HG02840 (cell line): ENCODE measurements at regions not wholly inside any gene's neighbourhood (a gene's known extent, or its start where the extent isn't known, plus 50 kb on each side); places are given as distances from the start of the nearest gene placed in this dataset.

Experiments
- ATAC-seq: cut with Tn5 transposase; IDR thresholded peaks from one replicate; pipeline ENCODE4 v1.9.1; 2021; ENCODE audit warnings: mild to moderate bottlenecking, moderate library complexity, moderate number of reproducible peaks; ENCODE audit not compliant: unreplicated experiment, low FRiP score

DNA sequence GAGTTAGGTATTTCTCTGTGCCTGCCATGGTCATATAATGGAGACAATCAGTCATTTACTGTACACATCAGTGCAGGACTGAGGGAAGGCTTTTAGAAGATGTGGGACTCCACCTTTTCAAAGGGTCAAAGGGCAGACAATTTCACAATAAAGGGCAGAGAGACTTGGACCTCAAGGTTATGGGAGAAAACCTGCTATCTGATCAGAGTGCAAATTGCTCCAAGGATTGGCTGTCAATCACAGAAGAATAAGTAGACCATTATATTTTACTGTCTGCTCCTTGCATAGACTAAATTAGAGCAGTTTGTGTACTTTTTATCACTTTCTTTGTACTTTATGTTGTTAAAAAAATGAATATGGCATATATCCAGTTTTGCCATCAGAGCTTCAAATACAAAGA is 314.9 kb upstream of the ATP11B start:
- ATAC-seq, result no peak

DNA sequence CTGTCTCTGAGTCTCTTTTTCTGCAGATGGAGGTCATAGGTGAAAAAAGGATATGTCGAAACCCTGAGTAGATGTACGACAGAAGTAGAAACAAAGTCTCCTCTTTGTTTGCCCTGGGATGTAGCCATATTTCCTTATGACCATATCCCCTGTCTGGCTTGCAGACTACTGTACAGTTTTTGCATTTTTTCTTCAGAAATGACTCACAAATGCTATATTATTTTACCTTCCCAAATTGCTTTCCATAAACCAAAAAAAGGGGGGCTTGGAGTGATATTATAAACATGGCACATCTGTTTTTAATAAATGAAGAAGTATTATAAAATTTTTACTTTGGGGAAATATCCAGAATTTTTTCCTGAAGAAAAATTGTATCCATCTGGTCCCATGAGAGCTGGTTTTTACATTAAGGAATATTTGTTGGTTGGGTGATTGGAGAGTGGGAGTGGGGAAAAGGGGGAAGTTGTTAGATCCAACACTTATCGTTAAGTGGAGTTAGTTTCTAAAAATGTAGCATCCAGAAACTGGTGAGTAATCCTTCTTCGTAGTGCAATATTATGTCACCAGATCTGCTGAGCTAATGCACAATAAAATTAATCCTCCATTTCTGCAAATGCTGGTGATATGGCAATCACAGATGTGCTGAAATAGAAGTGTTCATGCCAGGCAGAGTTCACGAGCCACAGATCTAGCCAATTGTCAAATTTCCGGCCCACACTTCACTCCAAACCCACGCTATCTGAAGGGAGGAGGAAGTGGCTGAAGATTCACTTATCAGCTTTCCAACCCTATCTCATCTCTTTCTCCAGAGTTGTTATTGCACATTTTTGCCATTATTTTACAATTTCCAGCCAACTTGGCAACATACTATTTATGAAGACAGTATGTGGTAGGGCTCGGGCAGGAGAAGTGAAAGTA is 313.6 kb upstream of the ATP11B start:
- no peak for ATAC-seq

DNA sequence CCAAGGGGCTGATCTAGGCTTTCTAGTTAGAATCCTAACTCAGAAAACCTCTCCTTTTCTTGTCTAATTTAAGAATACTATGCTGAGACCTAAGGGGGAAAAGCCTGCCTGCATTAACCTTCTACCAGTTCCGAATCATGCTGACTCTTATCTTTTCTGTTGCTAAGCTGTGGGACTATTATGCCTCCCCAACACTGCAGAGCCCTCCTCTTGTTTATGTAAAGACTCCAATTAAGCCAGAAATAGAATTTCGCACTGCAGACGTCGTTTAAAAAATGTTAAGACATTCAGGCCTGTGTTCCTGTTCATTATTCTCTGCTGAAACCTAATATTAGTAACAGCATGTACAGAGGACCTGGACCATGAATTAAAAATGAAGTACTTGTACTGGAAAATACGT is 310.6 kb upstream of the ATP11B start:
- no peak for ATAC-seq

DNA sequence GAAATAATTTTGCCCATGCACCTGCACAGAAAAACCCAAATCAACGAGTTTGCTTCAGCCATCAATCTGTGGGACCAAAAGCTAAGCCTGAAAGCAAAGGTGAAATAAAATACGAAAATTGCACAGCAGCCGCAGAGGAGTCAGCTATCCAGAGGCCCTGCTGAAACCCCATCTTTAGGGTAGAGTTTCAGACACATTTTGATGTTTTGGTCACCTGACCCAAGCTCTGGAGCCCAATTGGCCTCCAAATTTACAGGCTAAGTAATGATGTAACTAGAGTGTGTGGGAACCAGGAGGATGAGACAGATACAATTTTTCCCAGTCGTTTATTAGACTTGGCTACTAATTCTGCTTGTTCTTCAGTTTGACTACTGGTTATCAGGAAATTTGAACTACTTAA is 308.6 kb upstream of the ATP11B start:
- no peak for ATAC-seq

DNA sequence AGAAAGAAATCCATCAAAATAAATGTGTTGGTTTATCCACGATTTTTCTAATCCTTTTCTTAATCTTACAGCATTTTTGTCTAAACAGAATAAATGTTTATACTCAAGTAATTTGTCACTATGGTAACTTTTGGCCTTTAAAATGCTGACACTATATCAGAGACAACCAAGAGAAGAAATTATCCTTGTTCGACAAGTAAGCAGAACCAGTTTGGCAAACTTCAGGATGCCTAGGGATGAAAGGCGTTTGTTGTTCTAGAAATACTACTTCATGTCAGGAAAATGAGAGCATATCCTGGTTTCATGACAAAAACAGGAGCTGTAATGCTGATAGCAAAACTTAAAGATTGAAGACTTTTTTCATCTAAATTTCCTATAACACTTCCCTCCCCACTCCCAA is 308.0 kb upstream of the ATP11B start:
- no peak for ATAC-seq

DNA sequence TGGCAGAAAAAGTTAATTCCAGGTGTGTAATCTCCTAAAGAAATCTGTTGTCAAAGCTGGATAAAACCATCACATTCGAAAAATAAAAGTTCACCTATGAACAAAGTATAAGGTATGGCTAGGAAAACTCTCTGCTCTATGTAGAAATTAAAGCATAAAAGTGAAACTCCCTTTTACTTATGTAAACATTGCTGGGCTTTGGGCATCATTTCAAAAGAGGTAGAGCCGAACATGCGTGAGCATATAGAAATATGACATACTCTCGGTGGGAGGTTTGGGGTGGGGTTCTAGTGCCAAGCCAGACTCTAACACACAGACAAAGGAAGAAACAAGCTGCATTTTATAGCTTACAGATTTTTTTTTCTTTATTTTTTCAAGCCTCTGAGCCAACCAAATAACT is 306.8 kb upstream of the ATP11B start:
- ATAC-seq, result no peak

DNA sequence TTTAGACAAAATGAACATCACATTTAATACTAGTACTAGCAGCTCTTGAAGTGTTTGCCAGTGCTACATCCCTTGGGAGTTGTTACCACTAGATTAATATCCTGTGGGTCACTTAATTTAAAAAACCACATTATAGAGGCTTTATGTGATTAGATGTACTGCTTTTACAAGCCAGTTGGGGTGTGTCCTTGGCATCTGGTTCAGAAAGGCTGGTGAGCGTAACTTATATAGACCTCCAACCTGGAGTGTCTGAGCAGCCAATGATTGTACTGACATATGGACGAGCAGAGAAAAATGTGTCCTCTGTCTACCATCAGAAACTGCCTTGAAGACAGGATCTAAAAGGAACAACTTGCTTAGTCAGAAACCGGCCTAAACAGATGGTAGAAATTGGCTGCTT is 306.2 kb upstream of the ATP11B start:
- ATAC-seq, result no peak

DNA sequence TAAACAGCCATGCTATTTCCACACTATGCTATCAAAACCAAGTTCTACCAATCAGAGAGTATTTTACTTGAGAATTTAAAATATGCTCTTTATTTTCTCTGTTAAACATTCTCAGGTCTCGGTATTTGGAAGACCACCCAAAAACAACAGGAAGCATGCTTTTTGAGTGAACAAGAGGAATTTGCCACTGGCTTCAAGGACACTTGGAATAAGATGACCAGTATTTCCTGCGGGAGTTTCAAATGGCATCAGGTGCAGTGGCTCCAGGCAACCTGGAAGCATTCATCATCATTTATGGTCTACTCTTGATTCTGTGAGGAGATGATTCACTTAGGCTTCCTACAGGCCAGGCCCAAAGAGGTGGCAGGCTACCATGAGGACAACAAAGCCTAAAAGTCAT is 305.7 kb upstream of the ATP11B start:
- no peak for ATAC-seq

DNA sequence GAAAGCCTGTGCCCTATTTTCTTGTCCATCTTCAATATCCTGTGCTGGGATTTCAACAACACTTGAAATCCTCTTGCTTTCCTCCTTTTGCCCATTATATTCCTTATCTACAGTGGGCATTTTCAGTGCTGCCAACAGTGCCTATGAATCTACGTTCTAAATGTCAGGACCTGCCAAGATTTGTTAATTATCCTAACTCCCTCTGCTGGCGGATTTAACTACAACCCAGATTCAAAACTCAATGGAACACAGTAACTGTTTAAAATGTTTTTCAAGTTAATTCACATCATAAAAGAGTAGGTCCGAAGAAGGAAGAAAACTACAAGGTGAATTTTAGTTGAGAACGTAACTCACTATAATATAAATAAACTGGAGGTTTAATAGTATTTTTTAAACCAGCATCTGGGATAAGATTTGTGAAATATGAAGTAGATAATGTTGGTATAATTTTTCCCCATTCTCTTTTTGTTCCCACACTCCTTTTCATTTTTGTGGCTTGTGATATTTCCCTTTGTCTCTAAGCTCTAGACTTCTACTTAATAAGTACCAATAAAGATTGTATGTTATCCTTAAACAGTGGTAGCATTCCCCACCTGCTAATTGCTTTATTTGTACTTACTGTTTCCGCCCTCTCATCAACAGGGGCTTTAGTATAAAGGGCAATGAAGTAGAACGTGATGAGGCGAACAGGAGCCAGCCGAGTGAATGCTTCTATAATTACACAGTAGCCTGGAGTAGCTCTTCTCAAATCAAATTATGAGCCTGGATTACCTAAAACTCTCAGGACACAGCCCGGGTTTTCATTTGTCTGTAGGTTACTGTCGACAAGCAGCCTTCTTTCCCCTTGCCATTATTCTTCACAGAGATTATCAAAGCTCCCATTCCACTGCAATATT is 302.5 kb upstream of the ATP11B start:
- no peak for ATAC-seq

DNA sequence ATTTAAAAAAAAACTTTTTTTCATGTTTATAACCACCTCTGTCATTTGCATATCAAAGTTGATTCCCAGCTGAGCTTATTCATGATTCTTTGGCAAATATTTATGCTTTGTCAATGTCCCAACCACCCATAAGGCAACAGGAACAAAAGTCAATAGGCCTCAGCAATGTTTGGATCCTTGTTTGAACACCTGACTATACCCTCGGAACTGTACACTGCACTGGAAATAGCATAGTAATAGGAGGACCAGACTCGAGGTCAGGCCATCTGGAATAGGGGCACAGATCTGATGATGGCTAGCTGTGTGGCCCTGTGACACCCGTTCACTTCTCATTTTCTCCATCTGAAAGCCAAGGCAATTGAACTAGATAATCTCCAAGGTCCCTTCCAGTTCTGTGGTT is 301.7 kb upstream of the ATP11B start:
- ATAC-seq, result no peak

DNA sequence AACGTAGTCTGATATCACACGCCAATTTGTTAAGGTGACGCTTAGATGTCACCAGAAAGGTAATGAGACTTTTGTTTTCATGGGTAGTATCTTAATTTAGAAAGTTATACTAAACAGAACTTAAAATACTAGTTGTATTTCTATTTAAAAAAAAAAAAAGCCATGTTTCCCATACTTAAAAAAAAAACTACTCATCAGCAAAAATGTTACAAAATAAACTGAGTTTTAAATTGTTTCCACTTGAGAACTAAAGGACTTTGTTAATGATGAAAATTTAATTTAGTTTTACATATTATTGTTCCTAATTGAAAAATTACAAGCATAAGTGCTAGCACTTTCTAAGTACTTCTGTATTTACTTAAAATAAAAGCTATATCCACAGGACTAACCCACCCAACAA is 300.8 kb upstream of the ATP11B start:
- no peak for ATAC-seq

DNA sequence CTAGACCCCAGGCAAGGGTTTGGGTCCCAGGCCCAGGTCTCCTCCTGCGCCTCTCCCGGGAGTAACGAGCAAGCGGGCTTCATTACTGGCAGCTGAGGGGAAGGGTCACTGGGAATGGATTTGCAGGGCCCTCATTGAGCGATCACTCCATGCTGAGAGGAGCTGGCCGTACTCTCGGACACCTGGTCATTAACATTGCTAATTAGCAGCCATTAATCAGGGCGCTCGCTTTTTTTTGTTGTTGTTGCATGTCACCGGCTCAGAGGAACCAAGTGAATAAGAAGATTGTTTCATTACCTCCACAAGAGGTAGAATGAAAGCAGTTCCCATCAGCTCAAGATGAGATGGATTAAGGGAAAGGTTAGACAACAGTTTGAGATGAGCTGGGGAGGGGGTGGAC is 293.0 kb upstream of the ATP11B start:
- no peak for ATAC-seq

DNA sequence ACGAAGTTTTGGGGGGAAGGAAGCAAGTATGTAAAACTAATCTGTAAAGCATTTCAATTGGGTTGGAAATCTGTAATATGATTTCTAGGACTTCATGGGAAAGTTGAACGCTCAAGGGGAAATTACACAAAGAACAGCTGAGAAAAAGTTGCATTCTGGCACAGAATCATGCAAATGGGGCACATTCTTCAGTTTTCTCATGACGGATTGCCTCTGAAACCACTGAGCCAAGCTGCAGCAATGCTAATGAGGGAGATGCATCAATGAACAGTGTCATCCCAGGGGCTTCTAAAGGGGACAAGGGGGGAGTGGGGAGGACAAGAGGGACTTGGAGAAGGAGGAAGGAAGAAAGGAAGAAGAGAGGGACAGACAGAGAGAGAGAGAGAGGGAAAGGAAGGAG is 291.4 kb upstream of the ATP11B start:
- ATAC-seq, result no peak

DNA sequence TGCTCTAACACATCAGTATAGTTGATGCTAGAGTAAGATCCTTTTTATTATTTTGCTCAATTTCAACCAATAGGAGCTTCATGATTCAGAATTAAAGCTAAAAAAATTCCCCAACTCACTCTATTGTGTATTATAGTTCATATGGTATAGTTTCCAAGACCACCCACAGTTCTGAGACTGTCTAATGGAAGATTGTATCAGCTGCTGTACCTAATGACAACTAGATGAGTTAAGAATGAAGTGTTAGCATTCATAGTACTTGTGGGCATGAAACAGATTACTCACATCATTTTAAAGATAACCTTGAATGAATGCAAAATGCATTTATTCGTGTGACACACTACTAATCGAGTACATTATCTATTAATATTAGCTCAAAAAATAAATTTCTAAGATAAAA is 289.9 kb upstream of the ATP11B start:
- ATAC-seq, result no peak

DNA sequence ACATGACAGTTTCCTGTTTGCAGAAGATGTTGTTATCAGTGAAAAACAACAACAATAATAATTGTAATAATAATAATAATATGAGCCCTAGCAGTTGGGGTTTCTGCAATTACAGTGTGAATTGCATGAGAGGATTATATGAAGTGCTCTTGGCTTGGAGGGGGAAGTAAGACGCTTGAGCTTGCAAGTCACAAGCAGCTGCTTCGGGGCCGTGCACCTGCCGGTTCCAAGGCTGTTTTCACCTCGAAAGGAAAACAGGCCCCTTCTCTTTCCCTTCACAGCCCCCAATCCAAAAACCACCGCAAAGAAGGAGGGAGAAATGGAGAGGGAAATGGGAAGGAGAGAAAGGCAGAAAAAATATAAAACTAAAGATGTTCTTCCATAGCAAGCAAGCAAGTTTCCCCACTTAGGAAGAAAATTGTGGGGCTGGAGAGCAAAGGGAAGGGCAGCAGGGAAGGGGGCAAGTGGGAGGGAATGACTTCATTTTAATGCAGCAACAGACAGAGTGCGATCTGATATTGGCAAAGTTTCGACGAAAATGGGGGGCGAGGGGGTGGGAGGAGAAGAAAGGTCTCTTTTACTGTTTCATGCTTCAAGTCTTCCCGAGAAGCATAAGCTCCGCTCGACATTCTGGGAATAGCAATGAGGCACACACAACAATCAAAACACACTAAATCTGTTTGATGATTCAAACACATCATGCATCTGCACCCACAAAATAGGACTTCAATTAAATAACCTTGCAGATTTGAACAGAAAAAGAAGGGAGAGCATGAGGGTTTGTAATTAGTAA is 284.2 kb upstream of the ATP11B start:
- ATAC-seq, result no peak

DNA sequence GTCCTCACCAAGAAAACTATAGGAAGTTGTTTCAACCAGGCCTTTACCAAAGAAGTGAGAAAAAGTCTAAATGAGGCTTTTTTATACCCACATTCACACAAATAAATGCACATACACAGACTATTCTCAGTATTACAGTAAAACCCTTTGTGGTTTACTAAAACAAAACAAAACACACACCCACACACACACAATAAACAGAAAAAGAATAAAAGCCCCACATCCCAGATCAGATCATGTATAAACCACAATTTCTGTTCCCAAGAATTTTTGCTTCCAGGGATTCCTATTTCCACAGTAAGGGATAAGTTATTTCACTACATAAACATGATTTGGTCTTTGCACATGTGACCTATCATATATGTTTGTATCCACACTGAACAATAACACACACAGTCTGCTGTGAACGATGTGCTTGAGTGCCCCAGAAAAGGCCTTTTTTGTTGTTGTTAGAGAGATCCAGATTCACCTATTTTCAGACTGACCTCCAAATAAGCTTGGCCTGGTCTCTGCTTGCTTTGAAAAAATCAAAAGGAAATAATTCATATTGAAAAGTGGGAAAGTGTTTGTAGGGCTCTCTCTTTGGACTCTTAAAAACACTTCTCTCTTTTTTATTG is 283.4 kb upstream of the ATP11B start:
- ATAC-seq, result no peak

DNA sequence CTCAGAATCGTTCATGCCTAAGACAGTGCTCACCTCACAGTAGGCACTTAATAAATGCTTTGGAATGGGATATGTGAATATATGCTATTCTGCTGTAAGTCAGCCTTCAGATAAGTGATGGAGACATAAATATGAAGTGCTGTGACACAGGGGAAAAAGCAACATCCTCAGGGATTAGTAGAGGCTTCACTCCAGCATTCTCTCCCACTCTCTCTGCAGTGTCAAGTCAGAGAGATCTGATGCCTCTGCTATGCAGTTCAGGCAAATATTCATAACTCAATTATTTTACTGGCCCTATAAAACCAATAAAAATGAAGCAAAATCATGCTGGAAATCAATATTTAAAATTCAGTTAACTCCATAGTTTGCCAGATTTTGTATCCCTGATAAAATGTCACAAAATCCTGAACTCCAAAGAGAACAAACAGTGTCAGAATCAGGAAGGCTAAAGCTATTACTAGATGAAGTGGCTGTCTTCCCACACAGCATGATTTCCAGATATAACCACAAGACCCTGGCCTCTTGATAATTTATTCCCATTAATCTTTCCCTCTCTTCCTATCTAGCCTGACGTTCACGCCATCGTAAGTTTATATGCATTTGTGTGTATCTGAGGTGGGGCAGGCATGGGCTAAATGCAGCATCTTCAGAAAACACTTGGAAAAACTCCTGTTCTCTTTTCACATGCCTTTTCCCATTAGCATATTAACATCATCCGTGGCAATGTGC is 278.9 kb upstream of the ATP11B start:
- no peak for ATAC-seq

DNA sequence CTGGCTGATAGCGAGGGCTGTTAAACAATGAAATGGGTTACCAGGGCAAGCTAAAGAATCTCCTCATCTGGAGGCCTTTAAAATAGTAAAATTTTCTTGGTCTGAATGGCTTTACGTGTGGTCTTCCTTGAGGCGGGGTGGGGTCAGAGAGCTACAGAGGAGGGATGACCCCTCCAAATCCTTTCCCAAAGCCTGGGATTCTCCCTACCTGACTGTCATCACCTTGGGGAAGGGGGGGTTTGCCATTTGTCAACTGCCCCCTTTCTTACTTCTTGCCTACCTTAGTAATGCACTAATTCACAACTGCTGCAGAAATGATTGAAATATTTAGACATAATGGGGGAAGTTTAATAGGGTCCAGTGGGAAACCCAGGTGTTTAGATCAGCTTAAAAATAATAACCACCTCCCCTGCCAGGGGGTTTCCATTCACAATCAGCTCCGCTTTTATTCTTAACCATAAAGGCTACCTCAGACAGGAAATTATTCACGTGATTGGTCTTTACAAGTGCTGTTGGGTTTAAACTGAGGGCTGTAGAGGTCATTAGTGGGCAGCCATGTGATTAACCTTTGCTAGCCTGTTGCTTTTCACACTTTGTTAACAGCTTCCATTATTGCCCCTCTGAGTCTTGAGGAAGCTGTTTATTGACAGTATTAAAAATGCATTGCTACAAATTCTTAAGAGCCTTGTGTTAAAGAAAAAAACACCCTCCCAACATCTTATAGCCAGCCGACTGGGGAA is 276.5 kb upstream of the ATP11B start:
- ATAC-seq, result no peak

DNA sequence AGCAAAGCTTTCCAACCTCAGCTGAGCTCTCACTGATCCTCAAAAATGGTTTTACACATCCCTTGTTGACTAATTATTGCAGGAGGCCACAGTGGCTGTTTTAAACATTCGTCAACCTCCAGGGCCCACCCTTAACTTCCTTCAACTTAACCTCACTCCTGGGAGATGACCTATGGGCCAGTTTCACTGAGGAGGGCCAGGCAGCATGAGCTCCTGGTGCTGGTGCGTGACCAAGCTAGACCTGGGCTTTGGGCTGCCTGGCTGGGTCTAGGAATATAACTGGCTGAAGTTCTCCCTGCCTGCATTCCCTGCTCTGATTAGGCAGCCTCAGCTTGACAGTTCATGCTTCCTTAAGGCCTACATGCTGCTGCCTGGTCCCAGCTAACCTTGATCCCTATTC is 273.7 kb upstream of the ATP11B start:
- ATAC-seq, result no peak
